ENCODE measurements at regions not wholly inside any gene's neighbourhood (a gene's known extent, or its start where the extent isn't known, plus 50 kb on each side); places are given as distances from the start of the nearest gene placed in this dataset.

DNA sequence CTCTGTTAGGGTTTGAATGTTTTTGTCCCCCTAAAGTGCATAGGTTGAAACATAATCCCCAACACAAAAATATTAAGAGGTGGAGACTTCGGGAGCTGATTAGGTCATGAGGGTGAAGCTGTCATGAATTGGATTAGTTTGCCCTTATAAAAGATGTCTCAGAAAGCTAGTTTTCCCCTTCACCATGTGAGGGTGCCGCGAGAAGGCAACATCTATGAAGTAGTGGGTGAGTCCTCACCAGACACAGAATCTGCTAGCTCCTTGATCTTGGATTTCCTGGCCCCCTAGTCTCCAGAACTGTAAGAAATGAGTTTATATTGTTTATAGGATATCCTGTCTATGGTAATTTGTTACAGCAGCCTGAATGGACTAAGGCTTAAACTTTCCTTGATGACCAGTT lies 301.5 kb upstream of the ATP2B1 start:
- Histone ChIP-seq H3K4me1 (peaks cover 0 to 3% (median 0%) of the 10 kb centered on the region in 3 donors), H3K4me3 (no peak overlapping the region), H3K9me3 (no peaks in the 10 kb centered on the region), H3K36me3 (no peaks in the 10 kb centered on the region), H3K27me3 (no peaks in the 10 kb centered on the region), H3K27ac (no peak overlapping the region)
- intact Hi-C loops (cut with DNase I) = no loop called here
- WGBS, 2 donors = 76 to 80% methylated on average over 3 of the region's 3 CpGs
- DNase-seq = no peak
- no peak for TF ChIP-seq POLR2A (IDR thresholded peaks at IDR 0.05)
- TF ChIP-seq CTCF (IDR thresholded peaks at IDR 0.05) = no peak

GRCh38 chr12:90008277-90008676 lies 299.6 kb upstream of the ATP2B1 start:
- WGBS, 2 donors = 64 to 70% methylated on average over 3 of the region's 3 CpGs
- intact Hi-C loops (cut with DNase I) = no loop called here
- H3K36me3 ChIP-seq = no peaks in the 10 kb centered on the region
- no peak overlapping the region for H3K4me3 ChIP-seq
- H3K9me3 ChIP-seq = no peaks in the 10 kb centered on the region
- H3K27ac ChIP-seq = no peak overlapping the region
- no peak for DNase-seq
- no peaks in the 10 kb centered on the region for H3K4me1 ChIP-seq
- TF ChIP-seq CTCF (IDR thresholded peaks at IDR 0.05) (no peak), POLR2A (IDR thresholded peaks at IDR 0.05) (no peak)
- H3K27me3 ChIP-seq = no peaks in the 10 kb centered on the region

GRCh38 chr12:90004319-90005074 lies 295.9 kb upstream of the ATP2B1 start:
- intact Hi-C loops (cut with DNase I) = no loop called here
- no peaks in the 10 kb centered on the region for H3K27me3 ChIP-seq
- TF ChIP-seq CTCF (IDR thresholded peaks at IDR 0.05) = no peak
- no peak for TF ChIP-seq POLR2A (IDR thresholded peaks at IDR 0.05)
- no peak for DNase-seq
- H3K9me3 ChIP-seq = no peaks in the 10 kb centered on the region
- H3K27ac ChIP-seq = no peak overlapping the region
- WGBS, 2 donors = 72 to 81% methylated on average over 5 of the region's 5 CpGs
- no peaks in the 10 kb centered on the region for H3K4me1 ChIP-seq
- no peak overlapping the region for H3K4me3 ChIP-seq
- no peaks in the 10 kb centered on the region for H3K36me3 ChIP-seq

GRCh38 chr12:90003688-90004087 lies 295.1 kb upstream of the ATP2B1 start:
- TF ChIP-seq CTCF (IDR thresholded peaks at IDR 0.05) = no peak
- no peak for TF ChIP-seq POLR2A (IDR thresholded peaks at IDR 0.05)
- intact Hi-C loops (cut with DNase I) = no loop called here
- no peak for DNase-seq
- Histone ChIP-seq H3K4me3 (no peak overlapping the region), H3K4me1 (no peaks in the 10 kb centered on the region), H3K36me3 (no peaks in the 10 kb centered on the region), H3K27me3 (no peaks in the 10 kb centered on the region), H3K9me3 (no peaks in the 10 kb centered on the region), H3K27ac (no peak overlapping the region)
- WGBS, 2 donors = 85 to 86% methylated on average over 1 of the region's 1 CpG

GRCh38 chr12:90000721-90001120 lies 292.1 kb upstream of the ATP2B1 start:
- no peaks in the 10 kb centered on the region for H3K4me1 ChIP-seq
- no peaks in the 10 kb centered on the region for H3K9me3 ChIP-seq
- H3K27me3 ChIP-seq = no peaks in the 10 kb centered on the region
- TF ChIP-seq POLR2A (IDR thresholded peaks at IDR 0.05) (no peak), CTCF (IDR thresholded peaks at IDR 0.05) (no peak)
- intact Hi-C loops (cut with DNase I) = no loop called here
- no peak overlapping the region for H3K27ac ChIP-seq
- no peak overlapping the region for H3K4me3 ChIP-seq
- H3K36me3 ChIP-seq = no peaks in the 10 kb centered on the region
- WGBS, 2 donors = 91 to 96% methylated on average over 3 of the region's 3 CpGs
- no peak for DNase-seq
